HG02840 (cell line): ENCODE measurements at regions not wholly inside any gene's neighbourhood (a gene's known extent, or its start where the extent isn't known, plus 50 kb on each side); places are given as distances from the start of the nearest gene placed in this dataset.
"Not testable (repeated sequence)": the region's sequence is repeated elsewhere in the genome, so short reads cannot be mapped to it uniquely, and the experiment has no call there.

Experiments
- ATAC-seq: cut with Tn5 transposase; IDR thresholded peaks from one replicate; pipeline ENCODE4 v1.9.1; 2021; ENCODE audit warnings: mild to moderate bottlenecking, moderate library complexity, moderate number of reproducible peaks; ENCODE audit not compliant: unreplicated experiment, low FRiP score

DNA sequence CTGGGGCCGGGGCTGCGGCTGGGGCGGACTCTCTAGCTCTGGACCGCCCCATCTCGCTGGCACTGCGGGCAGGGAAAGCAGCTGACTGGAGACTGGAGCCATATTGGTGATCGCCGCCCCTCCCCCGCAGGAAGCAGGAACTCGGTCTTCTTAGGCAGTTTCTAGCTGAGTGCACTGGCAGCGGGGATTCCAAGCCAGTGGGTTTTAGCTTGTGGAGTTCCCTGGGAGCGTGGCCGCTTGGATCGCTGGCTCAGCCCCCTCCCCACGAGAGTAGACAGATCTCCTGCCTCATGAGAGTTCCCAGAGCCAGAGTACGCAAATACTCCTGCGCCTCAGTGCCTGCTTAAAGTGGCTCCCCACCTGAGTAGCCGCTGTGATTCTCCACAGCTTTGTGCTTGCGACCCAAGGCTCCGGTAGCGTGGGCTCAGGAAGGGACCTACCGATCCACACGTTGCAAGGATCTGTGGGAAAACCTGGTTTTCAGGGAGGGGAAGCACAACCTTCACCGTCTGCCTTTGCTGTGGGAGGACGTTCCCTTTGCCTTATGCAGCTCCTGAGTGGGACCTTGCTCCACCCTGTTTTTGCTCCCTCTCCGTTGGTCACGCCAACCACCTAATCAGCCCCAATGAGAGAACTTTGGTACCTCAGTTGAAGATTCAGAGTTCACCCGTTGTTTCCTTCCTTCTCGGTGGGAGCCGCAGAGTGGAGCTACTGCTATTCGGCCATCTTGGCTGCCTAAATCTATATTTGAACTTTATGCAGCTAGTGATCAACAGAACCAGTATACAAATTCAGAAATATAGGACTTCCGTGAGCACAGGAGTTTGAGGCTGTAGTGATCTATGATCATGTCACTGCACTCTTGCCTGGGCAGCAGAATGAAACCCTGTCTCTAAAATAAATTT lies 803.9 kb upstream of the PCDH10 start:
- no peak for ATAC-seq

DNA sequence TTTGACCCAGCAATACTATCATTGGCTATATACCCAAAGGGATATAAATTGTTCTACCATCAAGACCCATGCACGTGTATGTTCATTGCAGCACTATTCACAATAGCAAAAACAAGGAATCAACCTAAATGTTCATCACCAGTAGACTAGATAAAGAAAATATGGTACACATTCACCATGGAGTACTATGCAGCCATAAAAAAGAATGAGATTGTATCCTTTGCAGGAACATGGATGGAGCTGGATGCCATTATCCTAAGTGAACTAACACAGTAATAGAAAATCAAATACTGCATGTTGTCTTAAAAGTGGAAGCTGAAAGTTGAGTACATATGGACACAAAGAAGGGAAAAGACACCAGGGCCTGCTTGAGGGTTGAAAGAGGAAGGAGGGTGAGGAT lies 803.1 kb upstream of the PCDH10 start:
- ATAC-seq: no peak

DNA sequence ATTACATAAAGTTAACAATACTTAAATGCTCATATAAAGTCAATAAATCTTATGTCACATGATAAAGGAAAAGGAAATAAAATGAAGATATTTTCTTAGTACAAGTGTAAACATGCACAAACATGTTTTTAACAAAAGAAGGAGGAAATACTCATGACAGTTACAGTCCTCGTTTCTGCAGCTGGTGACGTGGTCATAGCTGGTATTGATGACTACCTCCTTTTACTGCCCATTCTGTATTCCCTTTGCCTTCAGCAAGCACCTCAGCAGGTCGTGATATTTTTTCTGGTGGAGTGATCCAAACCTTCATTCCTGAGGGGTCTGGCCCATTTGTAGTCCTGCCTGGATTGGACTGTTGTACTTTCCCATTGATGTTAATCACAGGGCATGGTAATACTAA lies 797.5 kb upstream of the PCDH10 start:
- ATAC-seq: not testable (repeated sequence)

DNA sequence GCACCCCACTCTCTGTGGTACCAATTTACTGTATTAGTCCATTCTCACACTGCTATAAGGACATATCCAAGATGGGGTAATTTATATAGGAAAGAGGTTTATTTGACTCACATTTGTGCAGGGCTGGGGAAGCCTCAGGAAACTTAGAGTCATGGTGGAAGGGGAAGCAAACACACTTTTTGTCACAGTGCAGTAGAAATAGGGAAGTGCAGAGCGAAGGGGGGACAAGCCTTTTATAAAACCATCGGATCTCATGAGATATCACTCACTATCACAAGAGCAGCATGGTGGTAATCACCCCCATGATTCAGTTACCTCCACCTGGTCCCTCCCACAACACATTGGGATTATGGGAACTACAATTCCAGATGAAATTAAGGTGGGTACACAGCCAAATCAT lies 766.9 kb upstream of the PCDH10 start:
- no peak for ATAC-seq

DNA sequence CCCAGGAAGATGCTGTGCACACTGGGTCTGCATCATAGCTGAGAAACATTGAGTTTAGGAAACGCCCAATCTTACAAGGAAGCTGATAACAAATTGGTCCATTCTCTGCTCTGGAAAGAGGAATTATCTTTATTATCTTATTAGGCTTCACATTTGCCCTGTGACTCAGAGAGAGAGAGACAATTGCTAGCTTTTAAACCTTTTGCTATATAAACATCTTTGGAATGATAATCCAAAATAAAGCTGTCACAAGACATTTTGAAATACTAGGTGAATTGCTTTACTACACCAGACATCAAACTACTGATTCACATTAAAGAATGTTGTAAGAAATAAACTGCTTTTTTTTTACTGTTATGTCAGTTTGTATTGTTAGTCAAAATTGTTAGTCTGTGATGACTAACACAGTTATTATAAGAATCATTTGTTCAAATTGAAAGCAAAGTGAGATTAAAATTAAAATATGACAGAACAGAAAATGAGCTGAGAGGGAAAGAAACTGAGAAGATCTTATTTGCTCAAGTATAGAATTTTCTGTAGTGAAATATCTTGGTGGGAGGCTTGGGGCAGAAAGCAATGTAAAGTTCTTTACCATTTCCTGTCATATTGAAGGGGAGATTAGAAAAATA lies 765.4 kb upstream of the PCDH10 start:
- ATAC-seq: no peak

DNA sequence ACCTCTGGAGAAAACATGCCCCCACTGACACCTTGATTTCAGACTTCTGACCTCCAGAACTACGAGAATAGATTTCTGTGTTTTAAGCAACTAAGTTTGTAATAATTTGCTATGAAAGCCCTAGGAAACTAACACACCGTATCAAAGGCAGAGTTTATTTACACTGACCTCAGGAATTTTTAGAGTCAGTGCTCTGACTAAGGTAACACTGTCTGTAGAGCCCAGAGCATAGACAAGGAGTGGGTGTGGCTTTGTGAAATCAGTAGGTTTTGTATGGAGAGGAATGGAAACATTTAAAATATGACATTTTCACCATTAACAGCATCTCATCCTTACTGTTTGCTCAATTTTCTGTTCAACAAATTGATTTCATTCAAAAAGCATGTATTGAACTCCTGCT lies 764.4 kb upstream of the PCDH10 start:
- no peak for ATAC-seq

DNA sequence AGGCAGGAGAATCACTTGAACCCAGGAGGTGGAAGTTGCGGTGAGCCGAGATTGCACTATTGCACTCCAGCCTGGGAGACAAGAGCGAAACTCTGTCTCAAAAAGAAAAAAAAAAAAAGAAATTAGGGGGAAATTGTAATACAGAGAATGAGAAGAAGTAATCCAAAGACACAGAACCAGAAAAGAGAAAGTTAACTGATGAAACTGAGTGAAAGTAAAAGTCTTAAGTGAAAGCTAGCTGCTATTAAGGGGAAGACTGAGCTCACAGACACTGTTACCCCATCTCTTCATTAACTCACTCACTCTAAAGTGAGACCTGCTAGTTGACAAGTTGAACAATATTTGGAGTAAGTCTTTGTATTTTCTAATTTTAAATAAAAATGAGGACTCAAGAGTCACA lies 763.0 kb upstream of the PCDH10 start:
- no peak for ATAC-seq

DNA sequence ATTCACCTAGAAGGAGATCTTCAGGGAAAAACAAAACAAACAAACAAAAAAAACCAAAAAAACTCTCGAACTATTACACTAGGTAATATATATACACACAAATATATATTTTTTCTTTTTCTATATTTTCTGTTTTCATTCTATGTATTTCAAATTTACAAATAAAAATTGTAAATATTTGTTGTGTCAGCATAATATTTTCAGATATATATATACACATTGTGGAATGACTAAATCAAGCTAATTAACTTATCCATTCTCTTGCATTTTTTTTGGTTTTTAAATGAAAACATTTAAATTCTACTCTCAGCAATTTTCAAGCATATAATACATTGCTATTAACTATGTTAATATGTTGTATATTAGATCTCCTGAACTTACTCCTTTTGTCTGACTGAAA lies 762.0 kb upstream of the PCDH10 start:
- no peak for ATAC-seq

DNA sequence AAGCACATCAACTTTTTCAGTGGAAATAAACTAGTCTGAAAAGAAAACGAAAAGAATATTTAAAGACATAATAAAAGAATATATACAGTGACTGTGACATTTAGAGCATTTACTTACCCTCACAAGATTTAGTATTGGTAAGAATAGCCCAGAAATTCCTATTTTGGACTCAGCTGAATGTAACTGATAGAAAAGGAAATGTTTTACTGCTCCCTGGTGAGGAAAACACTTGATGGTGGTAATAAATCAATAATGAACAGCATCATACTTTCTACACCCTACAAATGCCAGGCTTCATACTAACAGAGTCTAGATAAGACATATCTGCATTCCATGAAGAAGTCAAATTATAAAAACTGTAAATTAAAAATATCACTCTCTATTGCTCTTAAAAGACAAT lies 753.5 kb upstream of the PCDH10 start:
- ATAC-seq: no peak

DNA sequence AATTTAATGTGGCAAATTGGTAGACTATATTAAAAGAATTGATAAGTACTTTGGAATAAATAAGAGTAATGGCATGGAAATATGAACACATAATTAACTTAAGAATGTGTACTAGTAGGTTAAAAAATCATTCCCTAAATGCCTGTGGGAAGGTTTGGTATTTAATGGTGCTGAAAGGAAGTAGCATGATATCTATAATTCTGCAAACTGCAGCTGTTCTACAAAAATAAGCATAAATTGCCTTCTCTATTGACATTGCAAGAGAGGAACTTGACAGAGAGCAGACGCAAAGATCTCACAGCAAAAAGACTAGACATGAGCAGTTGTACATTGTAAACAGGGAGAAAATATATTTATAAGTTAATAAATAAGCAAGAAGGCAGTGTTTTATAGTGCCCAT lies 752.5 kb upstream of the PCDH10 start:
- ATAC-seq: no peak

DNA sequence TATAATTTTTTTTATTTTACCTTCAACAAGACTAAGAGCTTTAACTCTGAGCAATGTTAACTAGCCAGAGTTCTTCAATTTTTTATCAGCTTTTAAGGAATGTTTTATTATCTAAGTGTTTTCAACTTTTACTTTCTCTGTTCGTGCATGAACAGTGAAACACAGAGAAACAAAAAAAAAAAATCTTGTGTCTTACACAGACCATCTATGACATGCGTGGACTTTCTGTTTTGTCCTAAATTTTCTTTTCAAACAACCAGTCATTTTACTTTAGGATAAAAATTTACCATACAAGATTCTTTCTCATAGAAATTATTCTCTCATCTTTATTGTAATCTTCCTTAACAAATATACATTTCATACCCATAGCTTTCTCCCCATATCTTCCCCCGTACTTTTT lies 731.9 kb upstream of the PCDH10 start:
- ATAC-seq: no peak

DNA sequence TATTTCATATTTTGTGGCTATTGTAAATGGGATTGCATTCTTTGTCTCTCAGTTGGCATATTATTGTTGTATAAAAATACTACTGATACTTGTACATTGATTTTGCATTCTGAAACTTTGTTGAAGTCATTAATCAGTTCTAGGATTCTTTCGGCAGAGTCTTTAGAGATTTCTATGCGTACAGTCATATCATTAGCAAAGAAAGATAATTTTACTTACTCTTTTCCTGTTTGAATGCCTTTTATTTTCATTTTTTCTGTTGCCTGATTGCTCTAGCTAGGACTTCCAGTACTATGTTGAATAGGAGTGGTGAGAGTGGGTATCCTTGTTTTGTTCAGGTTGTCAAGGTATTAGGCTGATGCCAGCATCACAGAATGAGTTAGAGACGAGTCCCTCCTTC lies 722.0 kb upstream of the PCDH10 start:
- ATAC-seq: no peak

DNA sequence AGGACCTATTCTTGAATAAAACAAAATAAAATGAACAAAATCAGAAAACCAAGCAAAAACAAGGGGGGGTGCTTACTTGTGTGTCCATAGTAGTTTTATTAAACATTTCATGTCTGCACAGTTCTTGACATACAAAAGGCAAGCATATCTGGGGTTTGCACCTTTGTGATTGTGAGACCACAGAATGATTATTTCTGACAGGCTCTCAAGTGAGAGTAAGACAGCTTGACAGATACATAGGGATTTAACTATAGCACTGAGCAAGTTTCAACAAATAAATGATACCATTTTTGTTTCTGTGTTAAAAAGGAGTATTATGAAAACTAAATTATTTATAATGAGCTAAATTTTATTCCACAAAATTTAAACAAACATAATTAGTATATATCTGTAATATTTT lies 712.0 kb upstream of the PCDH10 start:
- ATAC-seq: no peak

DNA sequence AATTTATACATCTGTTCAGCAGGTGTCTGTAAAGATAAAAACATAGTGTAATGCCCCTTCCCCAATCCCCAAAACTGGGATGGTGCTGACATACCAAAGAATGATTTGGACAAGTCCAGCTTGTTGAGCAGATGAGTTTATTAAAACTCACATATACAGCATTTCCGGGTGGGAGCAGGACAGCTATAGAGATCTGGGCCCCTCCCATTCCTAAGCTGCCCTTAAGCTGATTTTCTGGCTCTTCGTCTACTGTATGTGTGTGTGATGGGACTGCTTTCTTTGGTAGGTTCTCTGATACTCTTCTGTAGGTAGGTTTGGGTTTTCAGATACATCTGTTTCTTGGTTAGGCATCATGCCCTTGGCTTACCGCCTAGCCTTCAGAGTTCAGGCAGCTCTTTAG lies 703.7 kb upstream of the PCDH10 start:
- ATAC-seq: no peak

DNA sequence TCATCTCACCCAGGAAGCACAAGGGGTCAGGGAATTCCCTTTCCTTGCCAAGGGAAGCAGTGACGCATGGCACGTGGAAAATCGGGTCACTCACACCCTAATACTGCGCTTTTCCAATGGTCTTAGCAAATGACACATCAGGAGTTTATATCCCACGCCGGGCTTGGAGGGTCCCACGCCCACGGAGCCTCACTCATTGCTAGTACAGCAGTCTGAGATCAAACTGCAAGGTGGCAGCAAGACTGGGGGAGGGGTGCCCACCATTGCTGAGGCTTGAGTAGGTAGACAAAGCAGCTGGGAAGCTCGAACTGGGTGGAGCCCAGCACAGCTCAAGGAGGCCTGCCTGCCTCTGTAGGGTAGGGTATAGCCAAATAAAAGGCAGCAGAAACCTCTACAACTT lies 691.1 kb upstream of the PCDH10 start:
- not testable (repeated sequence) for ATAC-seq

DNA sequence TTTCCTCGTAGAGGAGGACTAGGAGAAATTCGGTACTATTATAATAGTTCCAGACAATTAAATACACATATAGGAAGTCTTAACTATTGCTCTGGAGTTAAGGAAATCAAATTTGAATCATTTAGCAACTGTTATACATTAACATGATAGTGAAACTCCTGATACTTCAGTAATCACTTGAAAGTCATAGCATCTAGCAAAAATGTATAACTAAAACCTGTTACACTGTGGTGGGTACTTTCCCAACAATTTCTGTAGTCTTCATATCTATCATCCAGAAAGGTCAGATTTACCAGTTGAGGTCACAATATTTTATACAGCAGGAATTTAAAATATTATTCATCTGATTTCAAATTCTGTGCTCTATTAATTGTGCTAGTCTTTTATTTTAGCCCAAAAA lies 669.6 kb upstream of the PCDH10 start:
- no peak for ATAC-seq

DNA sequence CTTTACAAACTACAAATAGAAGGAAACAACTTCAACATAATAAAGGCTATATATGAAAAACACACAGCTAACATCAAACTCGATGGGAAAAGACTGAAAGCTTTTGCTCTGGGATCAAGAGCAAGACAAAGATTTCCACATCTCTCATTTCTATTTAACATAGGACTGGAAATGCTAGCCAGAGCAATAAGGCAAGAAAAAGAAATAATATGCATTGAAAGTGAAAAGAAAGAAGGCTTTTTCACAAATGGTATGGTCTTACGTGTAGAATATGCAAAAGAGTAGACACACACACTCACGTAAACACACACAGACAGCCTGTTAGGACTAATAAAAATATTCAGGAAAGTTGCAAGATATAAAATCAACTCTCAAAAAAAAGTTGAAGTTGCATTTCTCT lies 660.5 kb upstream of the PCDH10 start:
- ATAC-seq: no peak

DNA sequence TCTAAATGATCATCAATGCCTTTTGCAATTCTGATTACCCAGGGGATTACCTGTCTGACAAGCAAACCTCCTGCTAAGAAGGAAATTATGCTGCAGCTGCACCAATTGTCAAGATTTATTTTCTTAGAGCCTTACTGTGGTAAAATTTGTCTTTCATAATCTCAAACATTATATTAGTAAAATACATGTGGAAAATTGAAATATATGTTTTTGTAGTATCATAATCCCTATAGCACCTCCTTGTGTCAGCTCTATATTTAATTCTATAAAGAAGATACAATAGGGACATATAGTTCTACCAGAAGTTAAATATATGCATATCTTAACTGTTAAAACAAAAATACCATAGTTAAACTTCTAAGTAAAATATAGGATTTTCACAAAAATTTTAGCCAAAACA lies 655.6 kb upstream of the PCDH10 start:
- no peak for ATAC-seq

DNA sequence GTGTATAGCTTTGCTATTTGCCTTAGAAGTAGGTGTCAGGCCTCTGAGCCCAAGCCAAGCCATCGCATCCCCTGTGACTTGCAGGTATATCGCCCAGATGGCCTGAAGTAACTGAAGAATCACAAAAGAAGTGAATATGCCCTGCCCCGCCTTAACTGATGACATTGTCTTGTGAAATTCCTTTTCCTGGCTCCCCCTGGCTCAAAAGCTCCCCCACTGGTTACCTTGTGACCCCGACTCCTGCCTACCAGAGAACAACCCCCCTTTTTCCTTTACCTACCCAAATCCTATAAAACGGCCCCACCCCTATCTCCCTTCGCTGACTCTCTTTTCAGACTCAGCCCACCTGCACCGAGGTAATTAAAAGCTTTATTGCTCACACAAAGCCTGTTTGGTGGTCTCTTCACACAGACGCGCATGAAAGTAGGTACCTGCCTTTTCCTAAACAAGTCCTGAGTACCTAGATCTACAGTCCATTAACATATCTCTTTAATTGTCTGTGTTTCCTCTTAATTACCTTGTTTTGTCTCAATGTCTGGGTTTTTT lies 653.8 kb upstream of the PCDH10 start:
- not testable (repeated sequence) for ATAC-seq

DNA sequence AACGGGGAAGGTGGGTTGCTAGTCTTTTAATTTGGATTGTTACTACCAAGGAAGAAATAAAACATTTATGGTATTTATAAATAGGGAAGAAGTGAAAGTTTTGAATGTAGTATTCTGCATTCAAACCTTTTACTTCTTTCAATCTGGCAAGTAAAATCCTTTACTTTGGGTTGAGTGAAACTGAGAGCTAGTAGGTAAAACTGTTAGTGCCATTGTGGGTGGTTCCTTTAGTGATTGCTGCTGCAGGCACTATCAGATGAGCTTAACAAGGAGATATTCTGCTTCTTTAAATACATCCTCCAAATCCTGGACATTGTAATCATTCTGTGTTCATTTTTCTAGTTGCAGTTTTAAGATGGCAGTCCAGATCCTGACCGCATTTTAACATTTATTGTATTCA lies 650.9 kb upstream of the PCDH10 start:
- no peak for ATAC-seq

DNA sequence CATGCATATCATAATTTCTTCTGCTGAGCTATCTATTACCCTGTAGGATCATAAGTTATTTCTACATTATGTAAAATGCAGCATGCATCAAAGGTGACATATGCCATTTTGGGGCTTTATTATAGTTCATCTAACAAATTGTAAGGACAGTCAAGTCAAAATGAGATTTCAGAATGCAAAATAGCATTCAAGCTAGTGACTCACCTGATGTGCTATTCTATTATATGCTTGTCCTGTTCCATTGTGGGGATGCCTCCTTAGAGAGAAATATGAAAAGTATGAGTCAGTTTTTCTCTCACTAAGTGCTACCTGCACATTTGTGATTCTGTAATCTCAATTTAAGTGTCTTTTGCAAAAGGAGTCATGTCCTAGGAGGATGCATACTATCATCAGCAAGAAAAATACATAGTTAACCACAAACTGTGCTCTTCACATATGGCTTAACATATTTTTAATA lies 647.0 kb upstream of the PCDH10 start:
- no peak for ATAC-seq

DNA sequence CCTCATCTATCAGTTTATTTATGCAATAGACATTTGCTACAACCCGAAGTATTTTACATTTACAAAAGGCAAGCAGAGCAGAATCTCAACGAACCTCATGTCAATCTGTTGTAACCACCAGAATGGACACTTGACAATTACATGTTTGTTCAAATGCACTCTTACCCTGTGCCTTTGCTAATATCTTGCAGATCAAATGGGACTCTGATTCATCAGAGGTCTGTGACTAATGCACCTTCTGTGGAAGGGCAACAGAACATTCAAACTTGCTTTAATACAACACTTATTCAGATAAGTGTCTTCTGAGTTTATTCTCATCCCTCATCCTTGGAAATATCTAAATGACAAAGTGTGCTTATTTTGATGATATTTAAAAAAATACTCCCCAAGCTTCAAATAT lies 644.7 kb upstream of the PCDH10 start:
- ATAC-seq: no peak
